ENCODE measurements at regions not wholly inside any gene's neighbourhood (a gene's known extent, or its start where the extent isn't known, plus 50 kb on each side); places are given as distances from the start of the nearest gene placed in this dataset.

- H3K36me3 ChIP-seq (ENCODE audit: insufficient read depth, low read length) = no peaks in the 10 kb centered on the region
- H3K9me3 ChIP-seq (ENCODE audit: low read length) = no peaks in the 10 kb centered on the region
- peak overlapping the region; percentile 48 for H2AFZ ChIP-seq (ENCODE audit: low read depth, low read length)
- no peaks in the 10 kb centered on the region for H3K27me3 ChIP-seq (ENCODE audit: insufficient read depth, low read length)
- H3K4me3 ChIP-seq (ENCODE audit: low read length) = no peak overlapping the region
- peaks cover 49% of the 10 kb centered on the region for H3K4me1 ChIP-seq (ENCODE audit: insufficient read depth, low read length)
These were observed 187.4 kb upstream of the ATP1B1 start for GRCh38 chr1:168918860-168919741.

- H3K9me3 ChIP-seq (ENCODE audit: low read length) = no peaks in the 10 kb centered on the region
- H3K27me3 ChIP-seq (ENCODE audit: insufficient read depth, low read length) = no peaks in the 10 kb centered on the region
- no peak overlapping the region for H3K4me3 ChIP-seq (ENCODE audit: low read length)
- peaks cover 49% of the 10 kb centered on the region for H3K4me1 ChIP-seq (ENCODE audit: insufficient read depth, low read length)
- H3K36me3 ChIP-seq (ENCODE audit: insufficient read depth, low read length) = no peaks in the 10 kb centered on the region
- no peak overlapping the region for H2AFZ ChIP-seq (ENCODE audit: low read depth, low read length)
These were observed 185.9 kb upstream of the ATP1B1 start for GRCh38 chr1:168920456-168921094.

- Histone ChIP-seq H2AFZ (ENCODE audit: low read depth, low read length) (no peak overlapping the region), H3K9me3 (ENCODE audit: low read length) (no peaks in the 10 kb centered on the region), H3K4me3 (ENCODE audit: low read length) (no peak overlapping the region), H3K36me3 (ENCODE audit: insufficient read depth, low read length) (no peaks in the 10 kb centered on the region), H3K4me1 (ENCODE audit: insufficient read depth, low read length) (peaks cover 49% of the 10 kb centered on the region), H3K27me3 (ENCODE audit: insufficient read depth, low read length) (no peaks in the 10 kb centered on the region)
These were observed 184.9 kb upstream of the ATP1B1 start for GRCh38 chr1:168921629-168922028.

GRCh38 chr1:168923521-168924136 lies 182.9 kb upstream of the ATP1B1 start:
- Histone ChIP-seq H2AFZ (ENCODE audit: low read depth, low read length) (no peak overlapping the region), H3K9me3 (ENCODE audit: low read length) (no peaks in the 10 kb centered on the region), H3K4me3 (ENCODE audit: low read length) (no peak overlapping the region), H3K36me3 (ENCODE audit: insufficient read depth, low read length) (no peaks in the 10 kb centered on the region), H3K4me1 (ENCODE audit: insufficient read depth, low read length) (peaks cover 32% of the 10 kb centered on the region), H3K27me3 (ENCODE audit: insufficient read depth, low read length) (no peaks in the 10 kb centered on the region)

- Histone ChIP-seq H3K27me3 (ENCODE audit: insufficient read depth, low read length) (no peaks in the 10 kb centered on the region), H2AFZ (ENCODE audit: low read depth, low read length) (no peak overlapping the region), H3K4me1 (ENCODE audit: insufficient read depth, low read length) (peaks cover 18% of the 10 kb centered on the region), H3K4me3 (ENCODE audit: low read length) (no peak overlapping the region), H3K36me3 (ENCODE audit: insufficient read depth, low read length) (no peaks in the 10 kb centered on the region), H3K9me3 (ENCODE audit: low read length) (no peaks in the 10 kb centered on the region)
These were observed 181.5 kb upstream of the ATP1B1 start for GRCh38 chr1:168924976-168925375.

GRCh38 chr1:168926236-168926635 lies 180.3 kb upstream of the ATP1B1 start:
- H3K36me3 ChIP-seq (ENCODE audit: insufficient read depth, low read length) = no peaks in the 10 kb centered on the region
- H3K4me3 ChIP-seq (ENCODE audit: low read length) = no peak overlapping the region
- no peaks in the 10 kb centered on the region for H3K9me3 ChIP-seq (ENCODE audit: low read length)
- H3K27me3 ChIP-seq (ENCODE audit: insufficient read depth, low read length) = no peaks in the 10 kb centered on the region
- H2AFZ ChIP-seq (ENCODE audit: low read depth, low read length) = no peak overlapping the region
- peaks cover 17% of the 10 kb centered on the region for H3K4me1 ChIP-seq (ENCODE audit: insufficient read depth, low read length)

GRCh38 chr1:168932539-168932938 lies 174.0 kb upstream of the ATP1B1 start:
- Histone ChIP-seq H3K27me3 (ENCODE audit: insufficient read depth, low read length) (no peaks in the 10 kb centered on the region), H3K36me3 (ENCODE audit: insufficient read depth, low read length) (no peaks in the 10 kb centered on the region), H3K9me3 (ENCODE audit: low read length) (no peaks in the 10 kb centered on the region), H2AFZ (ENCODE audit: low read depth, low read length) (no peak overlapping the region), H3K4me3 (ENCODE audit: low read length) (no peak overlapping the region), H3K4me1 (ENCODE audit: insufficient read depth, low read length) (no peaks in the 10 kb centered on the region)

- H3K27me3 ChIP-seq (ENCODE audit: insufficient read depth, low read length) = no peaks in the 10 kb centered on the region
- H3K4me3 ChIP-seq (ENCODE audit: low read length) = no peak overlapping the region
These were observed 173.2 kb upstream of the ATP1B1 start for GRCh38 chr1:168933141-168933805.

GRCh38 chr1:168939110-168939946 lies 167.2 kb upstream of the ATP1B1 start:
- no peaks in the 10 kb centered on the region for H3K27me3 ChIP-seq (ENCODE audit: insufficient read depth, low read length)
- H3K4me3 ChIP-seq (ENCODE audit: low read length) = no peak overlapping the region
- H3K9me3 ChIP-seq (ENCODE audit: low read length) = no peaks in the 10 kb centered on the region
- no peak overlapping the region for H2AFZ ChIP-seq (ENCODE audit: low read depth, low read length)
- peaks cover 3% of the 10 kb centered on the region for H3K4me1 ChIP-seq (ENCODE audit: insufficient read depth, low read length)
- H3K36me3 ChIP-seq (ENCODE audit: insufficient read depth, low read length) = no peaks in the 10 kb centered on the region

More at GRCh38 chr1:168933141-168933805, 173.2 kb upstream of the ATP1B1 start:
- Histone ChIP-seq H3K4me1 (ENCODE audit: insufficient read depth, low read length) (no peaks in the 10 kb centered on the region), H3K36me3 (ENCODE audit: insufficient read depth, low read length) (no peaks in the 10 kb centered on the region), H3K9me3 (ENCODE audit: low read length) (no peaks in the 10 kb centered on the region), H2AFZ (ENCODE audit: low read depth, low read length) (no peak overlapping the region)

GRCh38 chr1:168939947-168940223 lies 166.6 kb upstream of the ATP1B1 start:
- H2AFZ ChIP-seq (ENCODE audit: low read depth, low read length) = no peak overlapping the region
- H3K9me3 ChIP-seq (ENCODE audit: low read length) = no peaks in the 10 kb centered on the region
- H3K4me3 ChIP-seq (ENCODE audit: low read length) = no peak overlapping the region
- peaks cover 3% of the 10 kb centered on the region for H3K4me1 ChIP-seq (ENCODE audit: insufficient read depth, low read length)
- H3K27me3 ChIP-seq (ENCODE audit: insufficient read depth, low read length) = no peaks in the 10 kb centered on the region
- H3K36me3 ChIP-seq (ENCODE audit: insufficient read depth, low read length) = no peaks in the 10 kb centered on the region

- no peak overlapping the region for H2AFZ ChIP-seq (ENCODE audit: low read depth, low read length)
- H3K4me3 ChIP-seq (ENCODE audit: low read length) = no peak overlapping the region
- no peaks in the 10 kb centered on the region for H3K27me3 ChIP-seq (ENCODE audit: insufficient read depth, low read length)
- peaks cover 3% of the 10 kb centered on the region for H3K4me1 ChIP-seq (ENCODE audit: insufficient read depth, low read length)
- no peaks in the 10 kb centered on the region for H3K9me3 ChIP-seq (ENCODE audit: low read length)
- H3K36me3 ChIP-seq (ENCODE audit: insufficient read depth, low read length) = no peaks in the 10 kb centered on the region
These were observed 164.8 kb upstream of the ATP1B1 start for GRCh38 chr1:168941640-168942039.

- H3K9me3 ChIP-seq (ENCODE audit: low read length) = no peaks in the 10 kb centered on the region
- peaks cover 3% of the 10 kb centered on the region for H3K4me1 ChIP-seq (ENCODE audit: insufficient read depth, low read length)
- H3K36me3 ChIP-seq (ENCODE audit: insufficient read depth, low read length) = no peaks in the 10 kb centered on the region
- H3K27me3 ChIP-seq (ENCODE audit: insufficient read depth, low read length) = no peaks in the 10 kb centered on the region
- H2AFZ ChIP-seq (ENCODE audit: low read depth, low read length) = no peak overlapping the region
- H3K4me3 ChIP-seq (ENCODE audit: low read length) = no peak overlapping the region
These were observed 164.3 kb upstream of the ATP1B1 start for GRCh38 chr1:168942165-168942564.

All from neuron (in vitro differentiated cells).